Mesenchymal stem cell (in vitro differentiated cells and primary cell): ENCODE measurements at regions not wholly inside any gene's neighbourhood (a gene's known extent, or its start where the extent isn't known, plus 50 kb on each side); places are given as distances from the start of the nearest gene placed in this dataset.

ENCODE experiments used
- DNase-seq: peaks from one replicate; pipeline ENCODE4 v3.0.0-alpha.2; 2013
- H2AFZ ChIP-seq: one replicate; pipeline ENCODE4 v1.6.1; 2013; ENCODE audit warnings: low read depth, mild to moderate bottlenecking, control low read depth, inconsistent platforms, low read length, moderate library complexity
- H2AK5ac ChIP-seq: 2 replicates; pipeline ENCODE4 v1.6.1; 2013; ENCODE audit warnings: low read length, moderate library complexity, mild to moderate bottlenecking, inconsistent platforms; ENCODE audit not compliant: severe bottlenecking
- H2BK120ac ChIP-seq: one replicate; pipeline ENCODE4 v1.6.1; 2013; ENCODE audit warnings: low read depth, mild to moderate bottlenecking, inconsistent platforms, low read length, moderate library complexity
- H2BK12ac ChIP-seq, 2 experiments: one replicate each; pipeline ENCODE4 v1.6.1; 2013; ENCODE audit warnings: inconsistent platforms in 2 of 2, low read length in 2 of 2, mild to moderate bottlenecking in 2 of 2, moderate library complexity in 2 of 2, control low read depth in 1 of 2
- H2BK15ac ChIP-seq: one replicate; pipeline ENCODE4 v1.6.1; 2013; ENCODE audit warnings: mild to moderate bottlenecking, low read depth, inconsistent platforms; ENCODE audit not compliant: poor library complexity, severe bottlenecking
- H2BK5ac ChIP-seq: 2 replicates; pipeline ENCODE4 v1.6.1; 2013; ENCODE audit warnings: low read depth, mild to moderate bottlenecking, low read length, control low read depth, inconsistent platforms; ENCODE audit not compliant: poor library complexity, severe bottlenecking
- H3K14ac ChIP-seq, 2 experiments: one replicate each; pipeline ENCODE4 v1.6.1; 2013; ENCODE audit warnings: inconsistent platforms in 2 of 2, low read length in 2 of 2, control low read depth in 1 of 2, mild to moderate bottlenecking in 1 of 2, moderate library complexity in 1 of 2
- H3K18ac ChIP-seq, 2 experiments: one replicate each; pipeline ENCODE4 v1.6.1; 2013; ENCODE audit warnings: inconsistent platforms in 2 of 2, low read length in 2 of 2, control low read depth in 1 of 2, low read depth in 1 of 2, mild to moderate bottlenecking in 1 of 2
- H3K23ac ChIP-seq, 2 experiments: one replicate each; pipeline ENCODE4 v1.6.1; 2013; ENCODE audit warnings: inconsistent platforms in 2 of 2, low read length in 2 of 2, mild to moderate bottlenecking in 2 of 2, moderate library complexity in 2 of 2, control low read depth in 1 of 2
- H3K27ac ChIP-seq: 2 replicates; pipeline ENCODE4 v1.5.1; 2013; ENCODE audit warnings: mild to moderate bottlenecking, moderate library complexity, low read length, control low read depth, inconsistent platforms; ENCODE audit not compliant: poor library complexity, severe bottlenecking
- H3K27me3 ChIP-seq, 2 experiments: 2 replicates each; pipeline versions ENCODE4 v1.6.1 to v1.7.0; 2013; ENCODE audit warnings: low read length in 2 of 2, mild to moderate bottlenecking in 2 of 2, moderate library complexity in 2 of 2, control low read depth in 1 of 2, inconsistent platforms in 1 of 2; ENCODE audit not compliant: control insufficient read depth in 1 of 2, insufficient read depth in 1 of 2
- H3K36me3 ChIP-seq, 2 experiments: 2 replicates each; pipeline versions ENCODE4 v1.6.1 to v1.7.0; 2013; ENCODE audit warnings: low read length in 2 of 2, control low read depth in 1 of 2, inconsistent platforms in 1 of 2, low read depth in 1 of 2, mild to moderate bottlenecking in 1 of 2; ENCODE audit not compliant: insufficient read depth in 2 of 2, control insufficient read depth in 1 of 2
- H3K4ac ChIP-seq, 2 experiments: one replicate each; pipeline ENCODE4 v1.6.1; 2013; ENCODE audit warnings: inconsistent platforms in 2 of 2, low read length in 2 of 2, mild to moderate bottlenecking in 2 of 2, moderate library complexity in 2 of 2, control low read depth in 1 of 2, low read depth in 1 of 2
- H3K4me1 ChIP-seq: 2 replicates; pipeline ENCODE4 v1.6.1; 2013; ENCODE audit warnings: low read depth, low read length, control low read depth; ENCODE audit not compliant: control insufficient read depth, insufficient read depth
- H3K4me2 ChIP-seq: 2 replicates; pipeline ENCODE4 v1.6.1; 2013; ENCODE audit warnings: low read length, mild to moderate bottlenecking, inconsistent platforms; ENCODE audit not compliant: poor library complexity, severe bottlenecking
- H3K4me3 ChIP-seq, 2 experiments: 2 replicates each; pipeline versions ENCODE4 v1.5.1 to v1.7.0; 2013; ENCODE audit warnings: low read length in 2 of 2, mild to moderate bottlenecking in 2 of 2, control low read depth in 1 of 2, low read depth in 1 of 2; ENCODE audit not compliant: insufficient read depth in 1 of 2
- H3K79me1 ChIP-seq: replicated peaks from 2 replicates; pipeline ENCODE4 v1.6.1; 2013; ENCODE audit warnings: mild to moderate bottlenecking, control low read depth, low read length, inconsistent platforms; ENCODE audit not compliant: poor library complexity, severe bottlenecking
- H3K9ac ChIP-seq: 2 replicates; pipeline ENCODE4 v1.7.0; 2013; ENCODE audit warnings: mild to moderate bottlenecking, low read length, moderate library complexity
- H3K9me3 ChIP-seq: 2 replicates; pipeline ENCODE4 v1.7.0; 2013; ENCODE audit warnings: mild to moderate bottlenecking, low read length; ENCODE audit not compliant: control insufficient read depth
- H4K8ac ChIP-seq: one replicate; pipeline ENCODE4 v1.6.1; 2013; ENCODE audit warnings: inconsistent platforms, mild to moderate bottlenecking, low read length, moderate library complexity
- H4K91ac ChIP-seq: one replicate; pipeline ENCODE4 v1.6.1; 2013; ENCODE audit warnings: mild to moderate bottlenecking, low read length, inconsistent platforms
- WGBS: methylation state at CpG from one replicate; pipeline ENCODE4 v1.1.7; 2013; ENCODE audit warnings: mixed read lengths; 5-methylcytosine and 5-hydroxymethylcytosine counted together

DNA sequence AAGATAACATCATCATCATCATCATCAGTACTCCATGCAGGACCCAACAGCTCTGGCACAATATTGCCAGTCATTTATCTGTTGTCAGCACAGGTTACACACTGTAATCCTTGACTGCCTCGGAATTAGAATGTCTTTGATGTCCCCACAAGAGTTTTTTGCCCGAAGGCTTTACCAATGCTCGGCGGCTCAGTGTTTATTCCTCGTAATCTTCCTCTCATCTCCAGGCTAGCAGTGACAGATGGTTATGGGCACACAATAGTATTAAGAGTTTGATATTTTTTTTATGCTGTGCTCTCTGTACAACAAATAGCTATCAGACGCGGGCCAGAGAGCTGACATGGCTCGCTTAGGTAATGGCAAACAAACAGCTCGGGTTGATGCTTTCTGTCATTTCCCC, 515.2 kb downstream of the ZEB2 start:
- no peaks in the 10 kb centered on the region for H3K9me3 ChIP-seq
- H3K4me1 ChIP-seq: no peaks in the 10 kb centered on the region
- no peak overlapping the region for H3K4me3 ChIP-seq
- no peak overlapping the region for H4K8ac ChIP-seq
- H3K18ac ChIP-seq: no peak overlapping the region
- no peak overlapping the region for H2BK120ac ChIP-seq
- no peaks in the 10 kb centered on the region for H3K36me3 ChIP-seq
- no peak overlapping the region for H3K4ac ChIP-seq
- no peak overlapping the region for H4K91ac ChIP-seq
- no peak overlapping the region for H3K23ac ChIP-seq
- H3K14ac ChIP-seq: no peak overlapping the region
- no peak overlapping the region for H3K4me2 ChIP-seq
- no peak overlapping the region for H3K9ac ChIP-seq
- no peak overlapping the region for H3K27ac ChIP-seq
- no peaks in the 10 kb centered on the region for H3K79me1 ChIP-seq
- H2BK12ac ChIP-seq: no peak overlapping the region
- no peak overlapping the region for H2AK5ac ChIP-seq
- no peak overlapping the region for H2AFZ ChIP-seq
- WGBS: over 99% methylated on average over 6 of the region's 9 CpGs
- no peak overlapping the region for H2BK15ac ChIP-seq
- no peak for DNase-seq
- H2BK5ac ChIP-seq: no peak overlapping the region
- no peaks in the 10 kb centered on the region for H3K27me3 ChIP-seq

DNA sequence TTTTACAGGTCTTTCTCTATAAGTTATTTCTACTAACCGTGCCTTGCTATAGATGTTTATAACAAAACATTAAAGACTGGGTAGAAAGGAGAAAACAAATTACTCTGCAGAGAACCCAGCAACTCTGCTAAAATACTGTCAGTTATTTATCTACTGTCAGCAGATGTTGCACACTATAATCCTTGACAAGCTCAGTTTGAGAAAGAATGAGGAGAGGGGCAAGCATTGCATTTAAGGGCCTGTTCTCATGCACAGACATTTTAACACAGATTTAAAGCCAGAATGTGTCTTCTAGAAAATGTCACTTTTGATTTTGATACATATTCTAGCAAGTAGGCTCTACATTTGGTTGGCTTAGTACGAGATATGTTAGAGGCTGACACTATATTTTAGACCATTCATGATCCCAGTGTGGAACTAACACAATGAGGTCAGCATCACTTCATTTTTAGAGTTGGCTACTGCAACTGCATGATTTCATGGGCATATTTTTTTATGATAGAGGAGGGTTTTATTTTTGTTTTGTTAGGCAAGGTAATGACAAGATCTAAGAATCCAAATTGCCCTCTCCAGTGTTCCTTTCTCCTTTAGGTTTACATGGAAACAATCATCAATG, 516.4 kb downstream of the ZEB2 start:
- no peak for DNase-seq
- Histone ChIP-seq H4K8ac (no peak overlapping the region), H2BK5ac (no peak overlapping the region), H3K27me3 (no peaks in the 10 kb centered on the region), H3K9ac (no peak overlapping the region), H3K27ac (no peak overlapping the region), H2AK5ac (no peak overlapping the region), H3K18ac (no peak overlapping the region), H2BK15ac (no peak overlapping the region), H3K23ac (no peak overlapping the region), H2AFZ (no peak overlapping the region), H3K36me3 (no peaks in the 10 kb centered on the region), H4K91ac (no peak overlapping the region), H2BK12ac (no peak overlapping the region), H3K4ac (no peak overlapping the region), H3K14ac (no peak overlapping the region), H3K9me3 (no peaks in the 10 kb centered on the region), H2BK120ac (no peak overlapping the region), H3K4me1 (no peaks in the 10 kb centered on the region), H3K4me3 (no peak overlapping the region), H3K79me1 (no peaks in the 10 kb centered on the region), H3K4me2 (no peak overlapping the region)
- 100% methylated on average over 1 of the region's 2 CpGs for WGBS

- Histone ChIP-seq H3K36me3 (no peaks in the 10 kb centered on the region), H3K4me3 (no peak overlapping the region), H3K9ac (no peak overlapping the region), H2BK15ac (no peak overlapping the region), H3K4ac (no peak overlapping the region), H3K9me3 (no peaks in the 10 kb centered on the region), H3K14ac (no peak overlapping the region), H2BK12ac (no peak overlapping the region), H3K4me1 (no peaks in the 10 kb centered on the region), H2BK120ac (no peak overlapping the region), H2AFZ (no peak overlapping the region), H4K8ac (no peak overlapping the region), H2AK5ac (no peak overlapping the region), H3K23ac (no peak overlapping the region), H3K27me3 (no peaks in the 10 kb centered on the region), H3K18ac (no peak overlapping the region), H4K91ac (no peak overlapping the region), H3K4me2 (no peak overlapping the region), H3K79me1 (no peaks in the 10 kb centered on the region), H2BK5ac (no peak overlapping the region), H3K27ac (no peak overlapping the region)
- no peak for DNase-seq
- no CpG with 5 or more reads among the region's 2 CpGs for WGBS
Measured at GRCh38 chr2:143996974-143997373, 522.9 kb downstream of the ZEB2 start.

DNA sequence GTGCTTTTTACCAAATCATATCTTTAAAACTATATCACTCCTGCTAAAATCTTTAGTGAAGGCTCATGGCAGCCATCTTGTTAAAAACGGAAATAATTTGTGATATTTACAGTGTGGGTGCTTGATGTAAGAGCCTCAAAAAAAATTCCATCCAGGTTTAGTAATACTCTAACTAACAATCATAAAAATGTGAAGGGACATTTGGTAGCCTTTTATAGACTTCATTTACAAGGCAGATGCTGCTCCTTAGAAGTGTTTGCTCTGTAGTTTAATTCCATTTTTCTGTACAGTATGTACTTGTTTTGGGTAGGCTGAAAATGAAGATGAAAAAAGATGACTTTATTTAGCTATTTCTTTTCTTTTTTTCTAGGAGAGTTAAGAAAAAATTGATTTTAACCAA, 525.0 kb downstream of the ZEB2 start:
- Histone ChIP-seq H3K23ac (no peak overlapping the region), H3K79me1 (peaks cover 2% of the 10 kb centered on the region), H4K91ac (no peak overlapping the region), H4K8ac (no peak overlapping the region), H3K14ac (no peak overlapping the region), H3K9me3 (peaks cover 4% of the 10 kb centered on the region), H2AFZ (no peak overlapping the region), H3K4me3 (no peak overlapping the region), H3K4me2 (no peak overlapping the region), H3K27ac (no peak overlapping the region), H3K27me3 (no peaks in the 10 kb centered on the region), H2BK5ac (no peak overlapping the region), H2BK15ac (no peak overlapping the region), H2BK120ac (no peak overlapping the region), H2AK5ac (no peak overlapping the region), H3K4me1 (no peaks in the 10 kb centered on the region), H3K9ac (no peak overlapping the region), H3K36me3 (no peaks in the 10 kb centered on the region), H3K18ac (no peak overlapping the region), H2BK12ac (no peak overlapping the region), H3K4ac (no peak overlapping the region)
- no CpG with 5 or more reads among the region's 1 CpG for WGBS
- no peak for DNase-seq
